ENCODE measurements at regions not wholly inside any gene's neighbourhood (a gene's known extent, or its start where the extent isn't known, plus 50 kb on each side); places are given as distances from the start of the nearest gene placed in this dataset.

GRCh38 chr13:55500694-55501093 lies 1640.0 kb upstream of the PRR20A start:
- Histone ChIP-seq H3K4me3 (no peak overlapping the region), H3K4me1 (no peaks in the 10 kb centered on the region), H3K27ac (no peak overlapping the region), H3K36me3 (no peaks in the 10 kb centered on the region), H3K27me3 (no peaks in the 10 kb centered on the region), H3K9me3 (no peaks in the 10 kb centered on the region)
- no peak for DNase-seq
- TF ChIP-seq POLR2A (IDR thresholded peaks at IDR 0.05) = no peak
- TF ChIP-seq, protein P1, sequence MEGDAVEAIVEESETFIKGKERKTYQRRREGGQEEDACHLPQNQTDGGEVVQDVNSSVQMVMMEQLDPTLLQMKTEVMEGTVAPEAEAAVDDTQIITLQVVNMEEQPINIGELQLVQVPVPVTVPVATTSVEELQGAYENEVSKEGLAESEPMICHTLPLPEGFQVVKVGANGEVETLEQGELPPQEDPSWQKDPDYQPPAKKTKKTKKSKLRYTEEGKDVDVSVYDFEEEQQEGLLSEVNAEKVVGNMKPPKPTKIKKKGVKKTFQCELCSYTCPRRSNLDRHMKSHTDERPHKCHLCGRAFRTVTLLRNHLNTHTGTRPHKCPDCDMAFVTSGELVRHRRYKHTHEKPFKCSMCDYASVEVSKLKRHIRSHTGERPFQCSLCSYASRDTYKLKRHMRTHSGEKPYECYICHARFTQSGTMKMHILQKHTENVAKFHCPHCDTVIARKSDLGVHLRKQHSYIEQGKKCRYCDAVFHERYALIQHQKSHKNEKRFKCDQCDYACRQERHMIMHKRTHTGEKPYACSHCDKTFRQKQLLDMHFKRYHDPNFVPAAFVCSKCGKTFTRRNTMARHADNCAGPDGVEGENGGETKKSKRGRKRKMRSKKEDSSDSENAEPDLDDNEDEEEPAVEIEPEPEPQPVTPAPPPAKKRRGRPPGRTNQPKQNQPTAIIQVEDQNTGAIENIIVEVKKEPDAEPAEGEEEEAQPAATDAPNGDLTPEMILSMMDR (IDR thresholded peaks at IDR 0.05) = no peak

GRCh38 chr13:55516610-55517009 lies 1624.1 kb upstream of the PRR20A start:
- Histone ChIP-seq H3K36me3 (no peaks in the 10 kb centered on the region), H3K27ac (no peak overlapping the region), H3K4me1 (no peaks in the 10 kb centered on the region), H3K27me3 (no peaks in the 10 kb centered on the region), H3K4me3 (no peak overlapping the region), H3K9me3 (no peaks in the 10 kb centered on the region)
- no peak for DNase-seq
- no peak for TF ChIP-seq POLR2A (IDR thresholded peaks at IDR 0.05)
- TF ChIP-seq, protein P1 (IDR thresholded peaks at IDR 0.05) = no peak

- no peak overlapping the region for H3K4me3 ChIP-seq
- no peak for DNase-seq
- H3K9me3 ChIP-seq = no peaks in the 10 kb centered on the region
- TF ChIP-seq POLR2A (IDR thresholded peaks at IDR 0.05) = no peak
- TF ChIP-seq, protein P1 (IDR thresholded peaks at IDR 0.05) = no peak
- H3K36me3 ChIP-seq = no peaks in the 10 kb centered on the region
- H3K4me1 ChIP-seq = no peaks in the 10 kb centered on the region
- no peak overlapping the region for H3K27ac ChIP-seq
- H3K27me3 ChIP-seq = no peaks in the 10 kb centered on the region
These were observed 1623.4 kb upstream of the PRR20A start for GRCh38 chr13:55517312-55517711.

GRCh38 chr13:55528434-55528833 lies 1612.3 kb upstream of the PRR20A start:
- TF ChIP-seq, protein P1 (IDR thresholded peaks at IDR 0.05) = no peak
- no peak for TF ChIP-seq POLR2A (IDR thresholded peaks at IDR 0.05)
- Histone ChIP-seq H3K9me3 (no peaks in the 10 kb centered on the region), H3K27me3 (no peaks in the 10 kb centered on the region), H3K27ac (no peak overlapping the region), H3K4me3 (no peak overlapping the region), H3K36me3 (no peaks in the 10 kb centered on the region), H3K4me1 (no peaks in the 10 kb centered on the region)
- no peak for DNase-seq

- no peaks in the 10 kb centered on the region for H3K4me1 ChIP-seq
- H3K4me3 ChIP-seq = no peak overlapping the region
- no peak overlapping the region for H3K27ac ChIP-seq
- H3K27me3 ChIP-seq = no peaks in the 10 kb centered on the region
- H3K36me3 ChIP-seq = no peaks in the 10 kb centered on the region
- DNase-seq = no peak
- no peaks in the 10 kb centered on the region for H3K9me3 ChIP-seq
- TF ChIP-seq, protein P1 (IDR thresholded peaks at IDR 0.05) = no peak
- TF ChIP-seq POLR2A (IDR thresholded peaks at IDR 0.05) = no peak
These were observed 1606.4 kb upstream of the PRR20A start for GRCh38 chr13:55534306-55534705.

GRCh38 chr13:55538424-55538823 lies 1602.3 kb upstream of the PRR20A start:
- H3K4me1 ChIP-seq = no peaks in the 10 kb centered on the region
- H3K27me3 ChIP-seq = no peaks in the 10 kb centered on the region
- no peak for TF ChIP-seq POLR2A (IDR thresholded peaks at IDR 0.05)
- TF ChIP-seq, protein P1 (IDR thresholded peaks at IDR 0.05) = no peak
- H3K36me3 ChIP-seq = no peaks in the 10 kb centered on the region
- no peak for DNase-seq
- H3K9me3 ChIP-seq = no peaks in the 10 kb centered on the region
- no peak overlapping the region for H3K27ac ChIP-seq
- no peak overlapping the region for H3K4me3 ChIP-seq

Data from Peyer's patch (tissue), 4 donors.